ENCODE measurements at regions not wholly inside any gene's neighbourhood (a gene's known extent, or its start where the extent isn't known, plus 50 kb on each side); places are given as distances from the start of the nearest gene placed in this dataset.
A peak's percentile ranks its signal among the peaks of the same experiment; 100 is the strongest.

DNA sequence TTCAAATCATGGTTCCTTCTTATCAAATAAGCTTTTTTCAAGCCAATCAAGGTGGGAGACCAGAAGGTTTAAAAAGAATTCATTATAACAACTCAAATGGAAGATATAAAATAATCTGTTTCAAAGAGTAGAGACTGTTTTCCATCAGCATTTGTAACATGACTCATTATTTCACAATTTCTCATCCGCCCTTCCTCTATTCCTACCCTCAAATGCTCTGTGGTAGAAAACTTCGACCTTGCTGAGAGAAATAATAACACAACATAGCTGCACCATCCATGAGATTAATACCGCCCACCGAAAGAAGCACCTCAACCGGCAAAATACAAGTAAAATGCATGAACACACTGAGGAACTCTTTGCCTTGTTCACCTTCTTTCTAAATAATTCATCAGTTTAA is 2039.2 kb upstream of the CELF4 start (continued):
- TF ChIP-seq, protein P1, sequence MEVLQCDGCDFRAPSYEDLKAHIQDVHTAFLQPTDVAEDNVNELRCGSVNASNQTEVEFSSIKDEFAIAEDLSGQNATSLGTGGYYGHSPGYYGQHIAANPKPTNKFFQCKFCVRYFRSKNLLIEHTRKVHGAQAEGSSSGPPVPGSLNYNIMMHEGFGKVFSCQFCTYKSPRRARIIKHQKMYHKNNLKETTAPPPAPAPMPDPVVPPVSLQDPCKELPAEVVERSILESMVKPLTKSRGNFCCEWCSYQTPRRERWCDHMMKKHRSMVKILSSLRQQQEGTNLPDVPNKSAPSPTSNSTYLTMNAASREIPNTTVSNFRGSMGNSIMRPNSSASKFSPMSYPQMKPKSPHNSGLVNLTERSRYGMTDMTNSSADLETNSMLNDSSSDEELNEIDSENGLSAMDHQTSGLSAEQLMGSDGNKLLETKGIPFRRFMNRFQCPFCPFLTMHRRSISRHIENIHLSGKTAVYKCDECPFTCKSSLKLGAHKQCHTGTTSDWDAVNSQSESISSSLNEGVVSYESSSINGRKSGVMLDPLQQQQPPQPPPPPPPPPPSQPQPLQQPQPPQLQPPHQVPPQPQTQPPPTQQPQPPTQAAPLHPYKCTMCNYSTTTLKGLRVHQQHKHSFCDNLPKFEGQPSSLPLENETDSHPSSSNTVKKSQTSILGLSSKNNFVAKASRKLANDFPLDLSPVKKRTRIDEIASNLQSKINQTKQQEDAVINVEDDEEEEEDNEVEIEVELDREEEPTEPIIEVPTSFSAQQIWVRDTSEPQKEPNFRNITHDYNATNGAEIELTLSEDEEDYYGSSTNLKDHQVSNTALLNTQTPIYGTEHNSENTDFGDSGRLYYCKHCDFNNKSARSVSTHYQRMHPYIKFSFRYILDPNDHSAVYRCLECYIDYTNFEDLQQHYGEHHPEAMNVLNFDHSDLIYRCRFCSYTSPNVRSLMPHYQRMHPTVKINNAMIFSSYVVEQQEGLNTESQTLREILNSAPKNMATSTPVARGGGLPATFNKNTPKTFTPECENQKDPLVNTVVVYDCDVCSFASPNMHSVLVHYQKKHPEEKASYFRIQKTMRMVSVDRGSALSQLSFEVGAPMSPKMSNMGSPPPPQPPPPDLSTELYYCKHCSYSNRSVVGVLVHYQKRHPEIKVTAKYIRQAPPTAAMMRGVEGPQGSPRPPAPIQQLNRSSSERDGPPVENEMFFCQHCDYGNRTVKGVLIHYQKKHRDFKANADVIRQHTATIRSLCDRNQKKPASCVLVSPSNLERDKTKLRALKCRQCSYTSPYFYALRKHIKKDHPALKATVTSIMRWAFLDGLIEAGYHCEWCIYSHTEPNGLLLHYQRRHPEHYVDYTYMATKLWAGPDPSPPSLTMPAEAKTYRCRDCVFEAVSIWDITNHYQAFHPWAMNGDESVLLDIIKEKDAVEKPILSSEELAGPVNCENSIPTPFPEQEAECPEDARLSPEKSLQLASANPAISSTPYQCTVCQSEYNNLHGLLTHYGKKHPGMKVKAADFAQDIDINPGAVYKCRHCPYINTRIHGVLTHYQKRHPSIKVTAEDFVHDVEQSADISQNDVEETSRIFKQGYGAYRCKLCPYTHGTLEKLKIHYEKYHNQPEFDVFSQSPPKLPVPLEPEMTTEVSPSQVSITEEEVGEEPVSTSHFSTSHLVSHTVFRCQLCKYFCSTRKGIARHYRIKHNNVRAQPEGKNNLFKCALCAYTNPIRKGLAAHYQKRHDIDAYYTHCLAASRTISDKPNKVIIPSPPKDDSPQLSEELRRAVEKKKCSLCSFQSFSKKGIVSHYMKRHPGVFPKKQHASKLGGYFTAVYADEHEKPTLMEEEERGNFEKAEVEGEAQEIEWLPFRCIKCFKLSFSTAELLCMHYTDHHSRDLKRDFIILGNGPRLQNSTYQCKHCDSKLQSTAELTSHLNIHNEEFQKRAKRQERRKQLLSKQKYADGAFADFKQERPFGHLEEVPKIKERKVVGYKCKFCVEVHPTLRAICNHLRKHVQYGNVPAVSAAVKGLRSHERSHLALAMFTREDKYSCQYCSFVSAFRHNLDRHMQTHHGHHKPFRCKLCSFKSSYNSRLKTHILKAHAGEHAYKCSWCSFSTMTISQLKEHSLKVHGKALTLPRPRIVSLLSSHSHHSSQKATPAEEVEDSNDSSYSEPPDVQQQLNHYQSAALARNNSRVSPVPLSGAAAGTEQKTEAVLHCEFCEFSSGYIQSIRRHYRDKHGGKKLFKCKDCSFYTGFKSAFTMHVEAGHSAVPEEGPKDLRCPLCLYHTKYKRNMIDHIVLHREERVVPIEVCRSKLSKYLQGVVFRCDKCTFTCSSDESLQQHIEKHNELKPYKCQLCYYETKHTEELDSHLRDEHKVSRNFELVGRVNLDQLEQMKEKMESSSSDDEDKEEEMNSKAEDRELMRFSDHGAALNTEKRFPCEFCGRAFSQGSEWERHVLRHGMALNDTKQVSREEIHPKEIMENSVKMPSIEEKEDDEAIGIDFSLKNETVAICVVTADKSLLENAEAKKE (CRISPR knock-in tag; IDR thresholded peaks at IDR 0.05), result no peak
- TF ChIP-seq ZNF331 (CRISPR knock-in tag; IDR thresholded peaks at IDR 0.05; ENCODE audit: low read depth), result no peak
- TF ChIP-seq EZH2 (IDR thresholded peaks at IDR 0.05; ENCODE audit: low read depth, unreplicated experiment), result no peak
- TF ChIP-seq, protein P2, sequence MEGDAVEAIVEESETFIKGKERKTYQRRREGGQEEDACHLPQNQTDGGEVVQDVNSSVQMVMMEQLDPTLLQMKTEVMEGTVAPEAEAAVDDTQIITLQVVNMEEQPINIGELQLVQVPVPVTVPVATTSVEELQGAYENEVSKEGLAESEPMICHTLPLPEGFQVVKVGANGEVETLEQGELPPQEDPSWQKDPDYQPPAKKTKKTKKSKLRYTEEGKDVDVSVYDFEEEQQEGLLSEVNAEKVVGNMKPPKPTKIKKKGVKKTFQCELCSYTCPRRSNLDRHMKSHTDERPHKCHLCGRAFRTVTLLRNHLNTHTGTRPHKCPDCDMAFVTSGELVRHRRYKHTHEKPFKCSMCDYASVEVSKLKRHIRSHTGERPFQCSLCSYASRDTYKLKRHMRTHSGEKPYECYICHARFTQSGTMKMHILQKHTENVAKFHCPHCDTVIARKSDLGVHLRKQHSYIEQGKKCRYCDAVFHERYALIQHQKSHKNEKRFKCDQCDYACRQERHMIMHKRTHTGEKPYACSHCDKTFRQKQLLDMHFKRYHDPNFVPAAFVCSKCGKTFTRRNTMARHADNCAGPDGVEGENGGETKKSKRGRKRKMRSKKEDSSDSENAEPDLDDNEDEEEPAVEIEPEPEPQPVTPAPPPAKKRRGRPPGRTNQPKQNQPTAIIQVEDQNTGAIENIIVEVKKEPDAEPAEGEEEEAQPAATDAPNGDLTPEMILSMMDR (conservative IDR thresholded peaks at IDR 0.05; ENCODE audit: low read depth in 2 of 2), result no peak

DNA sequence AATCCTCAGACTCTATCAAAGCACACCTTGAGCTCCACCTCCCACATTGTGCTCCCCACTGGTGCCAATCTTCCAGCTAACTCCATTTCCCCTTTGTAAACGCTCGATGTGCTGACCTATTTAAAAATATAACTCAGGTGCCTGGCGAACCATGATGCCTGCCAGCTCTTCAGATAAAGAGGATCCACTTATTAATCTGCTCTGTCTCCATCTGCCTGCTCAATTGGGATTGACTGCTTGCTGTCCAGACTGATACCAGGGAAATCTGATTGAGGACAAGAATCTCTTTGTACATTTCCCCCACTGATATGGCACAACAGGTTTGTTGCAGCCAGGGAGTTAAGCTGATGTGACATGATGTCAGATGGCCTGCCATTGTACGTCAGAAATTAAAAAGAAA is 2036.5 kb upstream of the CELF4 start:
- Histone ChIP-seq H4K20me1 (replicated peaks; ENCODE audit: insufficient read depth) (no peaks in the 10 kb centered on the region), H3K9me2 (ENCODE audit: insufficient read depth) (no peaks in the 10 kb centered on the region), H3K36me3 (ENCODE audit: insufficient read depth) (no peaks in the 10 kb centered on the region), H3K4me1 (ENCODE audit: insufficient read depth) (peaks cover 52% of the 10 kb centered on the region), H2AFZ (no peak overlapping the region), H3K4me3 (no peak overlapping the region), H3K27ac (ENCODE audit: low read depth) (no peak overlapping the region), H3K79me2 (replicated peaks; ENCODE audit: insufficient read depth) (no peaks in the 10 kb centered on the region), H3K4me2 (no peak overlapping the region), H3K27me3 (ENCODE audit: insufficient read depth) (no peaks in the 10 kb centered on the region), H3F3A (replicated peaks; ENCODE audit: low read depth) (no peaks in the 10 kb centered on the region)
- ATAC-seq, result no peak
- H3K4me1 Mint-ChIP-seq, result peaks cover 25% of the 10 kb centered on the region
- no peaks in the 10 kb centered on the region for H3K9me3 Mint-ChIP-seq
- no peak for DNase-seq (ENCODE audit: low spot score)
- no peak overlapping the region for H3K4me3 Mint-ChIP-seq
- peak overlapping the region; percentile 7; the same call in 1 of the 2 replicates for H3K27ac Mint-ChIP-seq
- no peaks in the 10 kb centered on the region for H3K36me3 Mint-ChIP-seq (ENCODE audit: low read depth)
- H3K27me3 Mint-ChIP-seq (ENCODE audit: insufficient read depth, low read depth, poor library complexity), result no peaks in the 10 kb centered on the region
- TF ChIP-seq, protein P2 (conservative IDR thresholded peaks at IDR 0.05; ENCODE audit: low read depth in 2 of 2), result no peak
- TF ChIP-seq, protein P1 (CRISPR knock-in tag; IDR thresholded peaks at IDR 0.05), result no peak
- TF ChIP-seq NANOG (IDR thresholded peaks at IDR 0.05; ENCODE audit: borderline replicate concordance), result no peak

Data from GM23338 (cell line).